GM23338 (cell line): ENCODE measurements at regions not wholly inside any gene's neighbourhood (a gene's known extent, or its start where the extent isn't known, plus 50 kb on each side); places are given as distances from the start of the nearest gene placed in this dataset.

Experiments
- ATAC-seq: fragments of 200-7000 bp; cut with Tn5 transposase; 3 replicates; pipeline ENCODE4 v1.9.1; 2020
- DNase-seq: peaks from one replicate; pipeline ENCODE4 v3.0.0-alpha.2; 2015; ENCODE audit warnings: low spot score
- H2AFZ ChIP-seq: fragments of 200-600 bp; sonication (generic); 2 replicates; pipeline ENCODE4 v1.8.0; 2016; ENCODE audit warnings: antibody characterized with exemption, mild to moderate bottlenecking, moderate library complexity
- H3F3A ChIP-seq: fragments of 200-600 bp; sonication (generic); replicated peaks from 2 replicates; pipeline ENCODE4 v1.8.0; 2017; ENCODE audit warnings: antibody characterized with exemption, mixed run types, low read depth
- H3K27ac ChIP-seq: fragments of 200-600 bp; sonication (generic); 2 replicates; pipeline ENCODE4 v1.6.1; 2016; ENCODE audit warnings: low read depth
- H3K27me3 ChIP-seq: fragments of 200-600 bp; sonication (generic); 2 replicates; pipeline ENCODE4 v1.8.0; 2016; ENCODE audit warnings: mild to moderate bottlenecking, mixed run types, moderate library complexity; ENCODE audit not compliant: insufficient read depth
- H3K36me3 ChIP-seq: fragments of 200-600 bp; sonication (generic); 2 replicates; pipeline ENCODE4 v1.8.0; 2016; ENCODE audit warnings: mild to moderate bottlenecking; ENCODE audit not compliant: insufficient read depth
- H3K4me1 ChIP-seq: fragments of 200-600 bp; sonication (generic); 2 replicates; pipeline ENCODE4 v1.8.0; 2016; ENCODE audit warnings: mild to moderate bottlenecking, moderate library complexity; ENCODE audit not compliant: insufficient read depth
- H3K4me2 ChIP-seq: fragments of 200-600 bp; sonication (generic); 2 replicates; pipeline ENCODE4 v1.7.1; 2017; ENCODE audit warnings: mixed run types
- H3K4me3 ChIP-seq: fragments of 200-600 bp; sonication (generic); 2 replicates; pipeline ENCODE4 v1.6.1; 2016; ENCODE audit warnings: mixed run types
- H3K79me2 ChIP-seq: fragments of 200-600 bp; sonication (generic); replicated peaks from 2 replicates; pipeline ENCODE4 v1.8.0; 2017; ENCODE audit warnings: mild to moderate bottlenecking; ENCODE audit not compliant: insufficient read depth
- H3K9me2 ChIP-seq: fragments of 200-600 bp; sonication (generic); 2 replicates; pipeline ENCODE4 v1.8.0; 2017; ENCODE audit not compliant: insufficient read depth
- H4K20me1 ChIP-seq: fragments of 200-600 bp; sonication (generic); replicated peaks from 2 replicates; pipeline ENCODE4 v1.8.0; 2017; ENCODE audit warnings: mild to moderate bottlenecking; ENCODE audit not compliant: insufficient read depth
- H3K27ac Mint-ChIP-seq: 2 replicates; pipeline ENCODE4 v1.8.0; 2020; ENCODE audit warnings: inconsistent platforms, mild to moderate bottlenecking, moderate library complexity, mixed read lengths
- H3K27me3 Mint-ChIP-seq: 3 replicates; pipeline ENCODE4 v1.8.0; 2022; ENCODE audit warnings: low read depth, mild to moderate bottlenecking, moderate library complexity, mixed read lengths, inconsistent platforms; ENCODE audit not compliant: insufficient read depth, poor library complexity
- H3K36me3 Mint-ChIP-seq: 3 replicates; pipeline ENCODE4 v1.8.0; 2021; ENCODE audit warnings: low read depth, mild to moderate bottlenecking, inconsistent platforms, moderate library complexity, mixed read lengths
- H3K4me1 Mint-ChIP-seq: 3 replicates; pipeline ENCODE4 v1.8.0; 2020; ENCODE audit warnings: mild to moderate bottlenecking, inconsistent platforms, mixed read lengths
- H3K4me3 Mint-ChIP-seq: 3 replicates; pipeline ENCODE4 v1.8.0; 2021; ENCODE audit warnings: moderate library complexity, mild to moderate bottlenecking, inconsistent platforms, mixed read lengths
- H3K9me3 Mint-ChIP-seq: 3 replicates; pipeline ENCODE4 v1.8.0; 2020; ENCODE audit warnings: moderate library complexity, mild to moderate bottlenecking, inconsistent platforms, mixed read lengths
- EZH2 ChIP-seq: fragments of 200-600 bp; sonication (generic); IDR thresholded peaks from one replicate; pipeline ENCODE4 v1.8.0; 2017; ENCODE audit warnings: antibody characterized with exemption, mild to moderate bottlenecking, low read depth; ENCODE audit not compliant: unreplicated experiment
- JUNB ChIP-seq: IDR thresholded peaks from one replicate; pipeline ENCODE4 v1.6.1; 2016; ENCODE audit warnings: antibody characterized with exemption; ENCODE audit not compliant: unreplicated experiment
- NANOG ChIP-seq: IDR thresholded peaks from 2 replicates; pipeline ENCODE4 v1.6.1; 2016; ENCODE audit warnings: antibody characterized with exemption, borderline replicate concordance
- POLR2AphosphoS5 ChIP-seq: IDR thresholded peaks from 2 replicates; pipeline ENCODE4 v1.6.1; 2016; ENCODE audit warnings: antibody characterized with exemption, low read depth
- STAT1 ChIP-seq: IDR thresholded peaks from one replicate; pipeline ENCODE4 v1.6.1; 2016; ENCODE audit warnings: antibody characterized with exemption; ENCODE audit not compliant: unreplicated experiment
- ZNF114 ChIP-seq: fragments of 250-450 bp; sonication (Bioruptor Pico); IDR thresholded peaks from 2 replicates; pipeline ENCODE4 v1.5.0; 2020; ENCODE audit warnings: mild to moderate bottlenecking, moderate library complexity
- ZNF331 ChIP-seq: fragments of 250-450 bp; sonication (Bioruptor Pico); IDR thresholded peaks from 2 replicates; pipeline ENCODE4 v1.5.0; 2020; ENCODE audit warnings: low read depth, mild to moderate bottlenecking, moderate library complexity
- TF ChIP-seq, protein P1 (sequence below): fragments of 250-450 bp; sonication (Bioruptor Pico); IDR thresholded peaks from 2 replicates; pipeline ENCODE4 v1.5.0; 2020; ENCODE audit warnings: mild to moderate bottlenecking, moderate library complexity
- TF ChIP-seq, protein P2 (sequence below): IDR thresholded peaks from 2 replicates; pipeline ENCODE4 v1.6.1; 2016; ENCODE audit warnings: antibody characterized with exemption

DNA sequence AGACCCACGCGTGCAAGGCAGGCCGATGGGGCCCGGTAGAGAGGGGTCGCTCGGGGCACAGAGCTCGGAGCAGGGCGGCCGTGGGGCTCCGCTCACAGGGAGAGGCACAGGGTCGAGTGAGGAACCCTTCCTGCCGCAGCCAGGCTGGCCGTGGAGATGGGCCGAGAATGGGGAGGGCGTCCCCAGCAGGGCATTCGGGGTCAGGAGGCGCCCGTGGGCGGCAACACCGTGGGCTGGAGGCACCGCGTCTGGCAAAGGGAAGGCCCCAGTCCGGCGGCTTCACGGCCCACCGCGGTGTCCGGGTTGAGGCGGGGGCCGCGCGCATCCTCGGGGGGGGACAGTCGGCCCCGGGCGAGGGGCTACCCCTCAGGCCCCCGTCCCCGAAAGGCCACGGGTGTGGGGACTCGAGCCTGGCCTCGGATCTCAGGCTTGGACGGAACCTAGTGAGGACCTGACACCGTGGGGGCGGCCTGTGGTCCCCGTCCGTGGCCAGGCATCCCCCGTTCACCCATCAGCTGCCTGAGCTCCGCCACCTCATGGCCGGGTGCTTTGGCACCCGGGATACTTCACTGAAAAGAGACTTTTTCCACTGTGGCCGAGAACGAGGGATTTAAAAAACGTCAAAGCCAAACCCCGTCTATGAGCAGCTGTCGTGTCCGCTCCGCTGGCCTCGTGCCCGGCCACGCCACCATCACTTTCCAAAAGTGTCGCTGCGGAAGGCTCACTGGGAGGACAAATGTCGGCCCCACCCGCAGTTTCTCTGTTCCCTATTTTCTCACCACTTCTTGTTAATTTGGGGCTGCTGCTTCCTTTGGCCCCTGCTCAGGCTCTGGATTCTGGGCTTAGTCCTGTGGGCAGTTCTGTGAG, 73.6 kb downstream of the METRNL start:
- no peak for TF ChIP-seq ZNF114 (CRISPR knock-in tag)
- TF ChIP-seq JUNB: no peak
- TF ChIP-seq, protein P1, sequence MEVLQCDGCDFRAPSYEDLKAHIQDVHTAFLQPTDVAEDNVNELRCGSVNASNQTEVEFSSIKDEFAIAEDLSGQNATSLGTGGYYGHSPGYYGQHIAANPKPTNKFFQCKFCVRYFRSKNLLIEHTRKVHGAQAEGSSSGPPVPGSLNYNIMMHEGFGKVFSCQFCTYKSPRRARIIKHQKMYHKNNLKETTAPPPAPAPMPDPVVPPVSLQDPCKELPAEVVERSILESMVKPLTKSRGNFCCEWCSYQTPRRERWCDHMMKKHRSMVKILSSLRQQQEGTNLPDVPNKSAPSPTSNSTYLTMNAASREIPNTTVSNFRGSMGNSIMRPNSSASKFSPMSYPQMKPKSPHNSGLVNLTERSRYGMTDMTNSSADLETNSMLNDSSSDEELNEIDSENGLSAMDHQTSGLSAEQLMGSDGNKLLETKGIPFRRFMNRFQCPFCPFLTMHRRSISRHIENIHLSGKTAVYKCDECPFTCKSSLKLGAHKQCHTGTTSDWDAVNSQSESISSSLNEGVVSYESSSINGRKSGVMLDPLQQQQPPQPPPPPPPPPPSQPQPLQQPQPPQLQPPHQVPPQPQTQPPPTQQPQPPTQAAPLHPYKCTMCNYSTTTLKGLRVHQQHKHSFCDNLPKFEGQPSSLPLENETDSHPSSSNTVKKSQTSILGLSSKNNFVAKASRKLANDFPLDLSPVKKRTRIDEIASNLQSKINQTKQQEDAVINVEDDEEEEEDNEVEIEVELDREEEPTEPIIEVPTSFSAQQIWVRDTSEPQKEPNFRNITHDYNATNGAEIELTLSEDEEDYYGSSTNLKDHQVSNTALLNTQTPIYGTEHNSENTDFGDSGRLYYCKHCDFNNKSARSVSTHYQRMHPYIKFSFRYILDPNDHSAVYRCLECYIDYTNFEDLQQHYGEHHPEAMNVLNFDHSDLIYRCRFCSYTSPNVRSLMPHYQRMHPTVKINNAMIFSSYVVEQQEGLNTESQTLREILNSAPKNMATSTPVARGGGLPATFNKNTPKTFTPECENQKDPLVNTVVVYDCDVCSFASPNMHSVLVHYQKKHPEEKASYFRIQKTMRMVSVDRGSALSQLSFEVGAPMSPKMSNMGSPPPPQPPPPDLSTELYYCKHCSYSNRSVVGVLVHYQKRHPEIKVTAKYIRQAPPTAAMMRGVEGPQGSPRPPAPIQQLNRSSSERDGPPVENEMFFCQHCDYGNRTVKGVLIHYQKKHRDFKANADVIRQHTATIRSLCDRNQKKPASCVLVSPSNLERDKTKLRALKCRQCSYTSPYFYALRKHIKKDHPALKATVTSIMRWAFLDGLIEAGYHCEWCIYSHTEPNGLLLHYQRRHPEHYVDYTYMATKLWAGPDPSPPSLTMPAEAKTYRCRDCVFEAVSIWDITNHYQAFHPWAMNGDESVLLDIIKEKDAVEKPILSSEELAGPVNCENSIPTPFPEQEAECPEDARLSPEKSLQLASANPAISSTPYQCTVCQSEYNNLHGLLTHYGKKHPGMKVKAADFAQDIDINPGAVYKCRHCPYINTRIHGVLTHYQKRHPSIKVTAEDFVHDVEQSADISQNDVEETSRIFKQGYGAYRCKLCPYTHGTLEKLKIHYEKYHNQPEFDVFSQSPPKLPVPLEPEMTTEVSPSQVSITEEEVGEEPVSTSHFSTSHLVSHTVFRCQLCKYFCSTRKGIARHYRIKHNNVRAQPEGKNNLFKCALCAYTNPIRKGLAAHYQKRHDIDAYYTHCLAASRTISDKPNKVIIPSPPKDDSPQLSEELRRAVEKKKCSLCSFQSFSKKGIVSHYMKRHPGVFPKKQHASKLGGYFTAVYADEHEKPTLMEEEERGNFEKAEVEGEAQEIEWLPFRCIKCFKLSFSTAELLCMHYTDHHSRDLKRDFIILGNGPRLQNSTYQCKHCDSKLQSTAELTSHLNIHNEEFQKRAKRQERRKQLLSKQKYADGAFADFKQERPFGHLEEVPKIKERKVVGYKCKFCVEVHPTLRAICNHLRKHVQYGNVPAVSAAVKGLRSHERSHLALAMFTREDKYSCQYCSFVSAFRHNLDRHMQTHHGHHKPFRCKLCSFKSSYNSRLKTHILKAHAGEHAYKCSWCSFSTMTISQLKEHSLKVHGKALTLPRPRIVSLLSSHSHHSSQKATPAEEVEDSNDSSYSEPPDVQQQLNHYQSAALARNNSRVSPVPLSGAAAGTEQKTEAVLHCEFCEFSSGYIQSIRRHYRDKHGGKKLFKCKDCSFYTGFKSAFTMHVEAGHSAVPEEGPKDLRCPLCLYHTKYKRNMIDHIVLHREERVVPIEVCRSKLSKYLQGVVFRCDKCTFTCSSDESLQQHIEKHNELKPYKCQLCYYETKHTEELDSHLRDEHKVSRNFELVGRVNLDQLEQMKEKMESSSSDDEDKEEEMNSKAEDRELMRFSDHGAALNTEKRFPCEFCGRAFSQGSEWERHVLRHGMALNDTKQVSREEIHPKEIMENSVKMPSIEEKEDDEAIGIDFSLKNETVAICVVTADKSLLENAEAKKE (CRISPR knock-in tag): no peak
- no peak for TF ChIP-seq EZH2
- no peak for TF ChIP-seq STAT1
- TF ChIP-seq ZNF331: no peak
- TF ChIP-seq, protein P2, sequence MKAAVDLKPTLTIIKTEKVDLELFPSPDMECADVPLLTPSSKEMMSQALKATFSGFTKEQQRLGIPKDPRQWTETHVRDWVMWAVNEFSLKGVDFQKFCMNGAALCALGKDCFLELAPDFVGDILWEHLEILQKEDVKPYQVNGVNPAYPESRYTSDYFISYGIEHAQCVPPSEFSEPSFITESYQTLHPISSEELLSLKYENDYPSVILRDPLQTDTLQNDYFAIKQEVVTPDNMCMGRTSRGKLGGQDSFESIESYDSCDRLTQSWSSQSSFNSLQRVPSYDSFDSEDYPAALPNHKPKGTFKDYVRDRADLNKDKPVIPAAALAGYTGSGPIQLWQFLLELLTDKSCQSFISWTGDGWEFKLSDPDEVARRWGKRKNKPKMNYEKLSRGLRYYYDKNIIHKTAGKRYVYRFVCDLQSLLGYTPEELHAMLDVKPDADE: no peak
- no peak for TF ChIP-seq POLR2AphosphoS5
- TF ChIP-seq NANOG: no peak
- H3K27me3 ChIP-seq: no peaks in the 10 kb centered on the region
- DNase-seq (no peak), ATAC-seq (peak; percentile 14; the same call in 2 of the 3 replicates)
- Mint-ChIP-seq H3K27ac (no peak overlapping the region), H3K4me1 (peaks cover 23% of the 10 kb centered on the region), H3K9me3 (peaks cover 3% of the 10 kb centered on the region; the same call in 2 of the 3 replicates), H3K27me3 (peaks cover 7% of the 10 kb centered on the region), H3K36me3 (no peaks in the 10 kb centered on the region; the same call in 2 of the 3 replicates), H3K4me3 (no peak overlapping the region)
- no peak overlapping the region for H3K4me3 ChIP-seq
- no peak overlapping the region for H3K4me2 ChIP-seq
- no peak overlapping the region for H3K27ac ChIP-seq
- no peak overlapping the region for H2AFZ ChIP-seq
- H3K4me1 ChIP-seq: peaks cover 8% of the 10 kb centered on the region; the same call in 1 of the 2 replicates
- H3K9me2 ChIP-seq: no peaks in the 10 kb centered on the region
- no peaks in the 10 kb centered on the region for H3F3A ChIP-seq
- H3K79me2 ChIP-seq: no peaks in the 10 kb centered on the region
- no peaks in the 10 kb centered on the region for H3K36me3 ChIP-seq
- H4K20me1 ChIP-seq: no peaks in the 10 kb centered on the region
